ENCODE measurements at regions not wholly inside any gene's neighbourhood (a gene's known extent, or its start where the extent isn't known, plus 50 kb on each side); places are given as distances from the start of the nearest gene placed in this dataset.

GRCh38 chrY:13802828-13803227, 99.1 kb downstream of the TMSB4Y start:
- in situ Hi-C loops (cut with HindIII; ENCODE audit: extremely low pct_ligation_motif_present, low pct_unique_long_range_greater_than_20kb), result no loop called here
- no TSS peak for BruUV-seq (replicated peaks)
- Histone ChIP-seq H3K9ac (ENCODE audit: insufficient read depth, low read depth, low read length) (no peak overlapping the region), H2AFZ (ENCODE audit: low read length) (no peak overlapping the region), H3K27ac (ENCODE audit: extremely low read length, insufficient read depth, low read length) (no peak overlapping the region), H3K36me3 (replicated peaks in 1 of 2; ENCODE audit: control insufficient read depth in 1 of 2, insufficient read depth in 2 of 2, low read length in 2 of 2) (no peaks in the 10 kb centered on the region), H3K4me3 (replicated peaks in 1 of 3; ENCODE audit: insufficient read depth in 1 of 3, low read depth in 2 of 3, low read length in 3 of 3) (no peak overlapping the region), H3K79me2 (ENCODE audit: insufficient read depth, low read length) (no peaks in the 10 kb centered on the region), H3K27me3 (ENCODE audit: control insufficient read depth in 1 of 2, insufficient read depth in 2 of 2, low read length in 2 of 2) (no peaks in the 10 kb centered on the region), H3K4me1 (ENCODE audit: insufficient read depth, low read length) (no peaks in the 10 kb centered on the region), H4K20me1 (ENCODE audit: insufficient read depth, low read length) (no peaks in the 10 kb centered on the region), H3K4me2 (ENCODE audit: low read depth, low read length) (no peak overlapping the region), H3K9me3 (ENCODE audit: low read length) (no peaks in the 10 kb centered on the region)
- intact Hi-C loops (cut with micrococcal nuclease; ENCODE audit: unreplicated experiment), result no loop called here
- ChIA-PET POLR2A (no interaction called here), CTCF (ENCODE audit: low intra/inter-chr PET ratio, low total read pairs) (no interaction called here)
- no peak for DNase-seq (ENCODE audit: low spot score)
- FAIRE-seq, result no peak
- no peak for ATAC-seq
- TF ChIP-seq ZBTB43 (CRISPR knock-in tag; conservative IDR thresholded peaks at IDR 0.05), result no peak
- WGBS (ENCODE audit: low lambda C conversion rate), result 35% methylated on average over 6 of the region's 7 CpGs

- Histone ChIP-seq H3K4me2 (ENCODE audit: low read depth, low read length) (no peak overlapping the region), H3K9me3 (ENCODE audit: low read length) (no peaks in the 10 kb centered on the region), H3K4me3 (replicated peaks in 1 of 3; ENCODE audit: insufficient read depth in 1 of 3, low read depth in 2 of 3, low read length in 3 of 3) (no peak overlapping the region), H2AFZ (ENCODE audit: low read length) (no peak overlapping the region), H3K27ac (ENCODE audit: extremely low read length, insufficient read depth, low read length) (no peak overlapping the region), H3K36me3 (replicated peaks in 1 of 2; ENCODE audit: control insufficient read depth in 1 of 2, insufficient read depth in 2 of 2, low read length in 2 of 2) (no peaks in the 10 kb centered on the region), H3K9ac (ENCODE audit: insufficient read depth, low read depth, low read length) (no peak overlapping the region), H4K20me1 (ENCODE audit: insufficient read depth, low read length) (no peaks in the 10 kb centered on the region), H3K27me3 (ENCODE audit: control insufficient read depth in 1 of 2, insufficient read depth in 2 of 2, low read length in 2 of 2) (no peaks in the 10 kb centered on the region), H3K4me1 (ENCODE audit: insufficient read depth, low read length) (no peaks in the 10 kb centered on the region), H3K79me2 (ENCODE audit: insufficient read depth, low read length) (no peaks in the 10 kb centered on the region)
- no TSS peak for BruUV-seq (replicated peaks)
- in situ Hi-C loops (cut with HindIII; ENCODE audit: extremely low pct_ligation_motif_present, low pct_unique_long_range_greater_than_20kb) (no loop called here), intact Hi-C loops (cut with micrococcal nuclease; ENCODE audit: unreplicated experiment) (no loop called here)
- FAIRE-seq, result peak; percentile 28
- POLR2A ChIA-PET, result no interaction called here
- CTCF ChIA-PET (ENCODE audit: low intra/inter-chr PET ratio, low total read pairs), result no interaction called here
- no peak for ATAC-seq
- DNase-seq (ENCODE audit: low spot score), result no peak
- WGBS (ENCODE audit: low lambda C conversion rate), result 0% methylated on average over 2 of the region's 2 CpGs
- TF ChIP-seq ZNF10 (CRISPR knock-in tag; IDR thresholded peaks at IDR 0.05; ENCODE audit: borderline replicate concordance, low read depth), result no peak
- TF ChIP-seq KLF9 (CRISPR knock-in tag; IDR thresholded peaks at IDR 0.05; ENCODE audit: low read depth), result no peak
- TF ChIP-seq KIAA2018 (CRISPR knock-in tag; IDR thresholded peaks at IDR 0.05; ENCODE audit: borderline replicate concordance), result no peak
- TF ChIP-seq HOXA7 (CRISPR knock-in tag; IDR thresholded peaks at IDR 0.05), result no peak
- no peak for TF ChIP-seq CEBPZ (IDR thresholded peaks at IDR 0.05; ENCODE audit: low read length)
Observed at GRCh38 chrY:13803424-13803823, 99.7 kb downstream of the TMSB4Y start.
